Muscle layer of duodenum (tissue), 2 donors: ENCODE measurements at regions not wholly inside any gene's neighbourhood (a gene's known extent, or its start where the extent isn't known, plus 50 kb on each side); places are given as distances from the start of the nearest gene placed in this dataset.
A peak's percentile ranks its signal among the peaks of the same experiment; 100 is the strongest.

ENCODE experiments used
- H3K27ac ChIP-seq: one replicate; pipeline ENCODE4 v1.7.0; 2013; ENCODE audit warnings: mild to moderate bottlenecking, low read length
- H3K27me3 ChIP-seq: one replicate; pipeline ENCODE4 v1.7.0; 2013; ENCODE audit warnings: low read depth, mild to moderate bottlenecking, control low read depth, low read length
- H3K36me3 ChIP-seq, 2 donors: one replicate each; pipeline ENCODE4 v1.7.0; 2013; ENCODE audit warnings: low read length in 2 of 2, control low read depth in 1 of 2, mild to moderate bottlenecking in 1 of 2; ENCODE audit not compliant: insufficient read depth in 2 of 2, control insufficient read depth in 1 of 2
- H3K4me1 ChIP-seq, 2 donors: one replicate each; pipeline ENCODE4 v1.7.0; 2013; ENCODE audit warnings: low read length in 2 of 2, mild to moderate bottlenecking in 2 of 2, control low read depth in 1 of 2, moderate library complexity in 1 of 2; ENCODE audit not compliant: insufficient read depth in 2 of 2, control insufficient read depth in 1 of 2
- H3K4me3 ChIP-seq, 2 donors: one replicate each; pipeline ENCODE4 v1.7.0; 2013; ENCODE audit warnings: low read length in 2 of 2, low read depth in 1 of 2, mild to moderate bottlenecking in 1 of 2
- H3K9me3 ChIP-seq, 2 donors: one replicate each; pipeline ENCODE4 v1.7.0; 2013; ENCODE audit warnings: low read length in 2 of 2, control low read depth in 1 of 2, mild to moderate bottlenecking in 1 of 2; ENCODE audit not compliant: control insufficient read depth in 1 of 2
- donor health status: healthy.

- H3K27me3 ChIP-seq, result peaks cover 4% of the 10 kb centered on the region
- no peaks in the 10 kb centered on the region for H3K36me3 ChIP-seq
- H3K4me3 ChIP-seq, result no peak overlapping the region
- peaks cover 0 to 20% of the 10 kb centered on the region in 2 donors for H3K4me1 ChIP-seq
- H3K27ac ChIP-seq, result no peak overlapping the region
- no peaks in the 10 kb centered on the region for H3K9me3 ChIP-seq
Measured at GRCh38 chr7:1286946-1287645, 54.4 kb downstream of the UNCX start.

- Histone ChIP-seq H3K36me3 (no peaks in the 10 kb centered on the region), H3K4me3 (no peak overlapping the region), H3K27ac (no peak overlapping the region), H3K9me3 (no peaks in the 10 kb centered on the region), H3K4me1 (peaks cover 0 to 20% of the 10 kb centered on the region in 2 donors), H3K27me3 (peaks cover 4% of the 10 kb centered on the region)
Measured at GRCh38 chr7:1287752-1288201, 55.1 kb downstream of the UNCX start.

- H3K36me3 ChIP-seq, result no peaks in the 10 kb centered on the region
- H3K27ac ChIP-seq, result no peak overlapping the region
- H3K4me1 ChIP-seq, result peaks cover 0 to 20% of the 10 kb centered on the region in 2 donors
- H3K9me3 ChIP-seq, result no peaks in the 10 kb centered on the region
- H3K4me3 ChIP-seq, result no peak overlapping the region
- H3K27me3 ChIP-seq, result peaks cover 4% of the 10 kb centered on the region
Measured at GRCh38 chr7:1288390-1288995, 55.8 kb downstream of the UNCX start.

- Histone ChIP-seq H3K27ac (no peak overlapping the region), H3K27me3 (peaks cover 4% of the 10 kb centered on the region), H3K9me3 (no peaks in the 10 kb centered on the region), H3K4me3 (no peak overlapping the region), H3K36me3 (no peaks in the 10 kb centered on the region), H3K4me1 (peaks cover 0 to 20% of the 10 kb centered on the region in 2 donors)
Measured at GRCh38 chr7:1288996-1289551, 56.4 kb downstream of the UNCX start.

GRCh38 chr7:1289666-1290025 is 57.0 kb downstream of the UNCX start:
- Histone ChIP-seq H3K27me3 (peaks cover 4% of the 10 kb centered on the region), H3K4me3 (peak overlapping the region in 1 of 2 donors; percentile 67), H3K27ac (no peak overlapping the region), H3K9me3 (no peaks in the 10 kb centered on the region), H3K4me1 (peaks cover 0 to 20% of the 10 kb centered on the region in 2 donors), H3K36me3 (no peaks in the 10 kb centered on the region)

GRCh38 chr7:1290026-1290678 is 57.5 kb downstream of the UNCX start:
- Histone ChIP-seq H3K4me3 (peak overlapping the region; percentile 48 to 67), H3K36me3 (no peaks in the 10 kb centered on the region), H3K9me3 (no peaks in the 10 kb centered on the region), H3K4me1 (peaks cover 0 to 20% of the 10 kb centered on the region in 2 donors), H3K27ac (no peak overlapping the region), H3K27me3 (peaks cover 4% of the 10 kb centered on the region)

GRCh38 chr7:1290679-1291356 is 58.1 kb downstream of the UNCX start:
- peak overlapping the region; percentile 48 to 67 for H3K4me3 ChIP-seq
- H3K36me3 ChIP-seq, result no peaks in the 10 kb centered on the region
- H3K4me1 ChIP-seq, result peaks cover 0 to 20% of the 10 kb centered on the region in 2 donors
- no peak overlapping the region for H3K27ac ChIP-seq
- no peaks in the 10 kb centered on the region for H3K9me3 ChIP-seq
- H3K27me3 ChIP-seq, result peaks cover 4% of the 10 kb centered on the region

GRCh38 chr7:1291357-1291689 is 58.7 kb downstream of the UNCX start:
- Histone ChIP-seq H3K36me3 (no peaks in the 10 kb centered on the region), H3K4me3 (no peak overlapping the region), H3K27me3 (peaks cover 4% of the 10 kb centered on the region), H3K27ac (no peak overlapping the region), H3K4me1 (peaks cover 0 to 20% of the 10 kb centered on the region in 2 donors), H3K9me3 (no peaks in the 10 kb centered on the region)

GRCh38 chr7:1291845-1292765 is 59.4 kb downstream of the UNCX start:
- Histone ChIP-seq H3K4me1 (peaks cover 0 to 20% of the 10 kb centered on the region in 2 donors), H3K9me3 (no peaks in the 10 kb centered on the region), H3K27ac (no peak overlapping the region), H3K36me3 (no peaks in the 10 kb centered on the region), H3K27me3 (peaks cover 4% of the 10 kb centered on the region), H3K4me3 (no peak overlapping the region)

GRCh38 chr7:1292972-1293830 is 60.5 kb downstream of the UNCX start:
- H3K36me3 ChIP-seq, result no peaks in the 10 kb centered on the region
- H3K9me3 ChIP-seq, result no peaks in the 10 kb centered on the region
- H3K4me3 ChIP-seq, result no peak overlapping the region
- H3K4me1 ChIP-seq, result peaks cover 0 to 20% of the 10 kb centered on the region in 2 donors
- H3K27ac ChIP-seq, result no peak overlapping the region
- H3K27me3 ChIP-seq, result peaks cover 4% of the 10 kb centered on the region
